Stimulated activated effector memory CD8-positive, alpha-beta T cell treated with anti-CD3 and anti-CD28 coated beads, Interleukin-12 subunit alpha, Interleukin-12 subunit beta, amount 100 ng/mL, for 72 hours (primary cell): ENCODE measurements at regions not wholly inside any gene's neighbourhood (a gene's known extent, or its start where the extent isn't known, plus 50 kb on each side); places are given as distances from the start of the nearest gene placed in this dataset.
"Not testable (repeated sequence)": the region's sequence is repeated elsewhere in the genome, so short reads cannot be mapped to it uniquely, and the experiment has no call there.

Experiments used
- ATAC-seq: fragments of 150-1000 bp; cut with Tn5 transposase; 2 replicates; pipeline ENCODE4 v1.10.0; 2021
- DNase-seq, 2 donors: peaks; one replicate each; pipeline ENCODE4 v3.0.0; 2021 to 2022; ENCODE audit warnings: low spot score in 2 of 2
- H3K27ac Mint-ChIP-seq: one replicate; pipeline ENCODE4 v1.8.0; 2022; ENCODE audit warnings: mild to moderate bottlenecking, mixed read lengths
- H3K36me3 Mint-ChIP-seq: one replicate; pipeline ENCODE4 v1.8.0; 2022; ENCODE audit warnings: mild to moderate bottlenecking, mixed read lengths
- H3K4me1 Mint-ChIP-seq: one replicate; pipeline ENCODE4 v1.8.0; 2022; ENCODE audit warnings: mixed read lengths
- H3K4me3 Mint-ChIP-seq: one replicate; pipeline ENCODE4 v1.8.0; 2022; ENCODE audit warnings: mild to moderate bottlenecking, mixed read lengths
- H3K9me3 Mint-ChIP-seq: one replicate; pipeline ENCODE4 v1.8.0; 2022; ENCODE audit warnings: mixed read lengths

DNA sequence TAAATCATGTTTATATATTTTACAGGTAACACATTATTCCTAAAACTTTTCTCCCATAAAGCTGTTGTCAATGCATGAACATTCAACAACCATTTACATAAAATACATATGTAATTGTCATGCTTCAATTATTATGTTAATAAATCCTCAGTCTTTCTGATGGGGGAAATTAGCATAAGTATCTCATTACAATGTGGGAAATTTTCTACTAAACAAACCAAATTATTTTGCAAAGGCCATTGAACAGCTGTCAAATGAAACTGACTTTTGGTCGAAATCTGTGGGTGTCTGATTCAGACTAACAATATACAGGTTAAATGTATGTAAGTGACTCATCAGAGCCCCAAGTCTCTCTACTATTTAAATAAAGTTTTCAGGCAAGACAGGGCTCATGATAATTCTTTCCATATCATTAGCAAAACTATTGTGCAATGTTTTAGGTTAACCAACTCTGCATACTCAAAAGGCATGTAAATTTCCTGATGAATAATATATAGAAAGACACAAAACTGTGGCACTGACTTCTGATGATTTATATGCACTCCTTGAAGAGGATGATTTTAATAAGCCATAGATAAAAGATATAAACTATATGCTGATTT, 795.3 kb upstream of the AADAT start:
- H3K4me1 Mint-ChIP-seq = no peaks in the 10 kb centered on the region
- H3K9me3 Mint-ChIP-seq = peaks cover 23% of the 10 kb centered on the region
- no peak for DNase-seq
- H3K4me3 Mint-ChIP-seq = no peak overlapping the region
- H3K27ac Mint-ChIP-seq = no peak overlapping the region
- no peak for ATAC-seq
- no peaks in the 10 kb centered on the region for H3K36me3 Mint-ChIP-seq

DNA sequence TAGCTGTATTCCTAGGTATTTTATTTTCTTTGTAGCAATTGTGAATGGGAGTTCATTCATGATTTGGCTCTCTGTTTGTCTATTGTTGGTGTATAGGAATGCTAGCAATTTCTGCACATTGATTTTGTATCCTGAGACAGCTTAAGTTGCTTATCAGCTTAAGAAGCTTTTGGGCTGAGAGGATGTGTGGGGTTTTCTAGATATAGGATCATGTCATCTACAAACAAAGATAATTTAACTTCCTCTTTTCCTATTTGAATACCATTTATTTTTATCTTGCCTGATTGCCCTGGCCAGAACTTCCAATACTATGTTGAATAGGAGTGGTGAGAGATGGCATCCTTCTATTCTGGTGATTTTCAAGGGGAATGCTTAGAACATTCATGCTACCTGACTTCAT, 791.9 kb upstream of the AADAT start:
- not testable (repeated sequence) for H3K36me3 Mint-ChIP-seq, DNase-seq, H3K4me3 Mint-ChIP-seq, H3K27ac Mint-ChIP-seq, H3K4me1 Mint-ChIP-seq, ATAC-seq
- peaks cover 14% of the 10 kb centered on the region for H3K9me3 Mint-ChIP-seq

DNA sequence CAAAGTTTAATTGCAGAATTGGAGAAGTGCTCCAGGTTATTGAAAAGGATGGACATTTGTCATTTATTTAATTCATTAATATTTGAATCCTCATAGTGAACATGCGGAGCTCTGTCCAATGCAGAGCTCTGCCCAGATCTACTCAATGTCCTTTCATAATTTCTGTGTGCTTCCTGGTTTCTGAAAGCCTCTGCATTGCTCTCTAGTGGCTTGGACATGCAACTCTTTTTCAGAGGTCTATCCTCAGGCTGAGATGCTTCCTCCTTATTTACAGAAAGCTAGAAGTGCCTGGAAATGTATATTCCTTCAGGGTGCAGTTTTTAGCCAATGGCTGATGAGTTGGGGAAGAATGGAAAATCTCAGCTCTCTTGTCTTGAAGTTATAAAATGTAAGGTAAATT, 786.1 kb upstream of the AADAT start:
- Mint-ChIP-seq H3K9me3 (peaks cover 11% of the 10 kb centered on the region), H3K27ac (no peak overlapping the region), H3K4me1 (no peaks in the 10 kb centered on the region), H3K36me3 (no peaks in the 10 kb centered on the region), H3K4me3 (no peak overlapping the region)
- ATAC-seq (no peak), DNase-seq (no peak)

DNA sequence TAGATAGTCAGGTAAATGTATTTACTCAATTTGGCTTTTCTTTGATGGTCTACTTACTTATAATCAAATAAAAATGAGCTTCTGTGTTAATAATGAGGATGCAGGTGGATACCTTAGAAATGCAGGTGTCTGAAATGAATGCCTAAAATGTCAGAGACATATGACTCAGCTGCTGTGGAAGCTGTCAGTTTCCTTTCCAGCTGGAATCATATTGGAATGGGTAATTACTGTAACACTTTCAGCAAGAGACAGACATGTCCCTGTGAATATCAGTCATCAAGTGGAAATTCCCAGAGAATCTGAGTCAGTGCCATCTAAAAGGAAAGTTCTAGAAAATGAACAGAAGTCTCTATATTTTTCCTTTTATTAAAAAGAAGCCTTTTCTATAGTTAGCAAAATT, 783.0 kb upstream of the AADAT start:
- H3K9me3 Mint-ChIP-seq = peaks cover 25% of the 10 kb centered on the region
- H3K4me3 Mint-ChIP-seq = no peak overlapping the region
- no peaks in the 10 kb centered on the region for H3K36me3 Mint-ChIP-seq
- DNase-seq (no peak), ATAC-seq (no peak)
- no peaks in the 10 kb centered on the region for H3K4me1 Mint-ChIP-seq
- no peak overlapping the region for H3K27ac Mint-ChIP-seq

DNA sequence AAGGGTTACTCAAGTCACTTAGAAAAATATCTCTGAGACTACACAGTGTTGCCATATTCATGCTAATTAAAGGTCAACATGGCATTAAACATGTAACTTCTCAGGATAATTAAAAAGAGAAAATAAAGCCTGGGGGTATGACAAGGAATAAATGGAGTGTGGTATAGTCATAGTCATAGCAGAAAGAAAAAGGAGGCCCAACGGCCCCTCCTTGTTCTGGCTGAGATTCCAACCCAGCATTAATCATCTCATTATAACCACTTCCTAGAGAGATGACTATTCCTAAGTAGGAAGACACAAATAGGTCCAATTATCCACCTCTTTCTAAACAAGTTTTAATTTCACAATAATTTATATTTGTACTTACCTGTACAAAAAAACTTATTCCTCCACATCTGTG, 778.4 kb upstream of the AADAT start:
- H3K36me3 Mint-ChIP-seq = no peaks in the 10 kb centered on the region
- H3K27ac Mint-ChIP-seq = no peak overlapping the region
- H3K4me3 Mint-ChIP-seq = no peak overlapping the region
- peaks cover 28% of the 10 kb centered on the region for H3K9me3 Mint-ChIP-seq
- DNase-seq (no peak), ATAC-seq (no peak)
- no peaks in the 10 kb centered on the region for H3K4me1 Mint-ChIP-seq

DNA sequence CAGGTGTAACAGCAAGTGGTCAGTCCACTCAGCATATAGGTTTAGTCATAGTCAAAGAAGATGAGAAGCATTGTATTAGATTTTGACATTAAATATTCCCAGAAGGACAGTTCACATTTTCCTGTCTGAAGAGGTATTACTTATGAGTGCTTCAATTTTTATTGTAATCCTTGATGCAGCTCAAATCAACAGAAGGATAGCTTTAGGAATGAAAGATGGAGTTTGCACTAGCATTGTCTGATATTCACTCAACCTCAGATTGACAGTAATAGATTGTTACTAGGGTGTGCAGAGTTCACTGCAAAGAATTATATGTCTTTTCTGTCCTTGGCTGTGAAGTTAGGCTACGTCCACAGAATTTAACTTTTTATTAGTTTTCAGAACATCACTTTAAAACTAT, 764.3 kb upstream of the AADAT start:
- DNase-seq (no peak), ATAC-seq (no peak)
- Mint-ChIP-seq H3K4me1 (no peaks in the 10 kb centered on the region), H3K36me3 (no peaks in the 10 kb centered on the region), H3K27ac (no peak overlapping the region), H3K4me3 (no peak overlapping the region), H3K9me3 (peaks cover 27% of the 10 kb centered on the region)

DNA sequence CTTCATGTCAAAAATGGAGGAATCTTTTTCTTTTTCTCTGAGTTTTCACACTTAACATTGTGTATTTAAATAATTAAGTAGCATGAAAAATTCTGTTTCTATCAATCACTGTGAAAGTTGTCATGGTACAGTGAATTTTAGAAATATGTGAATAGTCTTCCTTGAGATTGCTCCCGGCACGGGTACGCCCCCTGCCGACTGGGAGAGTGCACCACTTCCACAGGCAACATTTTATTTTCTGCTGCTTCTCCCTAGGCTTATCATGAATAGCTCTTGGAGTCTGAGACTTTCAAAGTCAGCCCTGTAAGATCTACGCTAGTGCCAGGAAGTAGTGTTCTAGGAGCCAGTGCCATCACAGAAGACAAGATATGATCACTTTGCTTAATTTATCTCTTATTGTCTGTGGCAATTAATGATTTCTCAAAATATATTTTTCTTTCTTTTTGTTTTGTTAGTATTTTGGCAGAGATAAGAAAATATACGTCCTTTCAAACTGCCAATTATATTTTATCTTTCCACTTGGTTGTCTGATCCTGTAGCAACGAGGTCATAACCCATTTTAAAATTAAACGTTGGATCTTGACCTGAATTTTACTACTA, 763.8 kb upstream of the AADAT start:
- H3K9me3 Mint-ChIP-seq = peaks cover 26% of the 10 kb centered on the region
- H3K4me3 Mint-ChIP-seq = no peak overlapping the region
- no peak for ATAC-seq

DNA sequence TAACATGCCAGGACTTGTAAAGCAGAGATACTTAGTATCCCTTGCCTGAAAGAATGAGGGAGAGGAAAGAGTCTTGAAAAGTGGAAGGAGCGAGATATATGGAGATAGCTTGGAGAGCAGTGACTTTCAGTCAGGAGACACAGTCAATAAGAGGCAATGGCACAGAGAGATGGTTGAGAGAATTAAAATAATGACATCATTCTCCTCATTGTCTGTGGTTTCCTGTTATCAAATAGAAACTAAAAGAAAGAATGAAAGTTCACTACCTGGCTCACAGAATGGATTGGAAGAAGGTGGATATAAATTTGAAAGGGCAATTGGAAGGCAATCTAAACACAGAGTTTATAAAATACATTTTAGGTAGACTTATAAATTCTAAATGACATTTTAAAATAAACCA, 760.2 kb upstream of the AADAT start:
- Mint-ChIP-seq H3K4me1 (no peaks in the 10 kb centered on the region), H3K9me3 (peaks cover 27% of the 10 kb centered on the region), H3K27ac (no peak overlapping the region), H3K4me3 (no peak overlapping the region), H3K36me3 (no peaks in the 10 kb centered on the region)
- DNase-seq (no peak), ATAC-seq (no peak)

More for the DNA sequence above, 763.8 kb upstream of the AADAT start:
- DNase-seq = no peak
- no peaks in the 10 kb centered on the region for H3K36me3 Mint-ChIP-seq
- no peak overlapping the region for H3K27ac Mint-ChIP-seq
- no peaks in the 10 kb centered on the region for H3K4me1 Mint-ChIP-seq

DNA sequence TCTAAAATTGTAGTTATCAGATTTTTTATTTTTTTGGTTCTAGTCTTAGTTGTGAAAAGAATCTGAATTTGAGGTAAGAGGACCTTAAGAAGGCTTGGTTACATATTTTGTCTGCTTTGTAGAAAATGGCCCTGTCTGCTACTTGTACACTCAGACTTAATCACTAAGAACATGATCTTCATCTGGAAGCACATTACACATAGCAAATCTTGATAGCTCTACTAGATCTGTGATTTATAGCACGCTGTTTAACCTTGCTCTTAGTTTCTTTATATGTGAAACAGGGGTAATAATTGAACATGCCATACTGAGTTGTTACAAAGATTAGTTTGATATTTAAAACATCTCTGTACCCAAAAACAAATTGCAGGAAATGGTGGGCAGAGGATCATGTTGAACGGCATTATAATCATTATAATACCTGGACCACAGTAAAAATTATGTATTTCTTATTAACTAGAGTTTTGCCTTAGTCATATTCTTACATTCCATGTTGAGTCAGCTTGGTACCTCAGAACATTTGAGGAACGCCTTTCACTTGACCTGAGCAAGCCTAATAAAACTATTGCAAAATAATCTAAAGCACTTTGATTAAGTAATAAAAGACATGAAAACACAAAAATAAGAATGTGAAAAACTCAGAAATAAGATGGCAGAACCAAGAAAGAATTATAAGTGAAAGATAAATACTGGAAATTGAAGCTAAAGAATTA, 738.0 kb upstream of the AADAT start:
- H3K9me3 Mint-ChIP-seq = peaks cover 19% of the 10 kb centered on the region

DNA sequence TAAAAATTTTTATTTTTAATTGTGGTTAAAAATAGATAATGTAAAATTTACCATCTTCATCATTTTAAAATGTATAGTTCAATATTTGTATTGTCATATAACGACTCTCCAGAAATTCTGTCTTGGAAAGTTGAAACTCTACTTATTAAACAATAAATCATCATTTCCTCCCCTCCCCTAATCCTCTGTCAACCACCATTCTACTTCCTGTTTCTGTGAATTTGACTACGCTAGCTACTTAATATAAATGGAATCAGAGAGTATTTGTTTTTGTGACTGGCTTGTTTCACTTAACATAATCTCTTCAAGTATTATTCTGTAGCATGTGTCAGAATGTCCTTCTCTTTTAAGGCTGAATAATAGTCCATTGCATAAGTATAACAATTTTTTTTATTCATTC, 729.0 kb upstream of the AADAT start:
- H3K9me3 Mint-ChIP-seq = peaks cover 24% of the 10 kb centered on the region
- no peaks in the 10 kb centered on the region for H3K4me1 Mint-ChIP-seq
- H3K27ac Mint-ChIP-seq = no peak overlapping the region
- no peak overlapping the region for H3K4me3 Mint-ChIP-seq
- ATAC-seq (no peak), DNase-seq (no peak)
- no peaks in the 10 kb centered on the region for H3K36me3 Mint-ChIP-seq

More for the DNA sequence above, 738.0 kb upstream of the AADAT start:
- no peak for DNase-seq
- Mint-ChIP-seq H3K4me1 (no peaks in the 10 kb centered on the region), H3K27ac (no peak overlapping the region), H3K4me3 (no peak overlapping the region), H3K36me3 (no peaks in the 10 kb centered on the region)
- ATAC-seq = no peak

DNA sequence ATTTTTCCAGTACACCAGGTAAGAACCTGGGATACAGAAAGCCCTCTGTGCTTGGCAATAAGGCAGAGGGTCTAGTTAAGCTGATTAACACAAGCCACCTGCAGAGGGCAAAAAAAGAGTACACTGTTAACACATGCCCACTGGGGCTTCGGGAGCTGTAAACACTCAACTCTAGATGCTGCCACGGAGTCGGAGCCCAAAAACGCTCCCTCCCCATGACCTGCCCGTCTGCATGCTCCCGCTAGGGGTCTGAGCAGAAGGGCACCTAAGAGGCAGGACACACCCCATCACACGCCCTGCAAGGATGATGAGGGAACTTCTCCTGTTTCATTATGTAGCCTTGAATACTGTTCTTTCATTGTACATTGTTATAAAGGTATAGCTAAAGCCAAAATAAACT, 715.6 kb upstream of the AADAT start:
- H3K4me3 Mint-ChIP-seq = no peak overlapping the region
- no peaks in the 10 kb centered on the region for H3K4me1 Mint-ChIP-seq
- no peaks in the 10 kb centered on the region for H3K36me3 Mint-ChIP-seq
- peaks cover 20% of the 10 kb centered on the region for H3K9me3 Mint-ChIP-seq
- DNase-seq (no peak), ATAC-seq (no peak)
- no peak overlapping the region for H3K27ac Mint-ChIP-seq

DNA sequence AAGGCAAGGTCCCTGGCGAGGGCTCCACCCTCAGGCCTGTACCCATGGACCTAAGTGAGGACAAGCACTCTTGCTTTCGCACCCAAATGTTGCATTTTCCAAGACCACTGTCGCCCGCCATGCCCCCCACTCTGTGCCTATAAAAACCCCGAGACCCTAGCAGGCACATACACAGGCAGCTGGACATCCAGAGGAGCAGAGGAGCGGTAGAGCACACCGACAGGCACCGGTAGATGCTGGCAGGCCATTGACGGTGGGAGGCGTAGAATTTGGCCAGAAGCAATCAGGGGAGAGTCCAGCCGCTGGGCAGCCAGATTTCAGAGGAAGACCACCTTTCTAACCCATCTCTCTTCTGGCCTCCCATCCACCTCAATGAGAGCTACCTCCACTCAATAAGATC, 715.2 kb upstream of the AADAT start:
- no peak for DNase-seq
- no peak overlapping the region for H3K27ac Mint-ChIP-seq

DNA sequence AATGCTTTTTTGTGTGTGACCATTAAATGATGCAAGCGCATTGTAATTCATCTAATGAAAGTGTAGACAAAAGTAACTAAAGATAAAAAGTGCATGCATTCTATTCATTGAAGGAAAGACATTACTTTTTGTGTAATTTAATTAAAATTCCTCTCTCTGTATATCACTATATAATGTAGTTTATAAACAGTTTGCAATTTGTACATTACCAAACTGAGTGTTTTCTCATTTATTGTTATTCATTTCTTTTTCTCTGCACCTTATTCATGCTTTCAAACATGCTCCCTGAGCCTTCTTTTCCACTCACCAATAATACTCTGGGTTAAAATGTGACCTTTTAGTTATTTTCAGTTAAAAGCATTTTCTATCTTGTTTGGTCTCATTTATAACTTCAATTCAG, 713.7 kb upstream of the AADAT start:
- DNase-seq = no peak

More for the DNA sequence above, 715.2 kb upstream of the AADAT start:
- H3K4me3 Mint-ChIP-seq = no peak overlapping the region
- peaks cover 20% of the 10 kb centered on the region for H3K9me3 Mint-ChIP-seq
- no peaks in the 10 kb centered on the region for H3K4me1 Mint-ChIP-seq
- no peaks in the 10 kb centered on the region for H3K36me3 Mint-ChIP-seq
- ATAC-seq = no peak

DNA sequence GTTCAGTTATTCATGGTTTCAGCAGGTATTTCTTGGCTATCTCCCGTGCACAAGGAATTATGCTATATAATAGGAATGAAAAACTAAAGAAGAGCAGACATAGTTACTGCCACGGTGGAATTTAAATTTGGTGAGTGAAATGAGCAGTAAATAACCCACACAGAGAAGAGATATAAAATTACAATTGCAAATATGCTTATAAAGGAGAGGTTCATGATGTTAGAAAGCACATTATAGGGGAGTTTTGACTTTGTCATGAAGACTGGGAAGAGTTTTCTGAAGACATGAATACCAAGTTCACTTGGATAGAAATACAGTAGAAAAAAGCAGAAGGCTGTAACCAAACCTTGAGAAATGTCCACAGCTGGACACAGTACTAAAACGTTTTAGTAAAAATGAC, 712.0 kb upstream of the AADAT start:
- H3K4me1 Mint-ChIP-seq = no peaks in the 10 kb centered on the region
- ATAC-seq (no peak), DNase-seq (no peak)
- H3K27ac Mint-ChIP-seq = no peak overlapping the region
- peaks cover 13% of the 10 kb centered on the region for H3K9me3 Mint-ChIP-seq
- no peak overlapping the region for H3K4me3 Mint-ChIP-seq
- no peaks in the 10 kb centered on the region for H3K36me3 Mint-ChIP-seq

More for the DNA sequence above, 713.7 kb upstream of the AADAT start:
- no peak overlapping the region for H3K27ac Mint-ChIP-seq
- no peaks in the 10 kb centered on the region for H3K36me3 Mint-ChIP-seq
- H3K4me1 Mint-ChIP-seq = no peaks in the 10 kb centered on the region
- H3K4me3 Mint-ChIP-seq = no peak overlapping the region
- H3K9me3 Mint-ChIP-seq = peaks cover 16% of the 10 kb centered on the region
- ATAC-seq = no peak

DNA sequence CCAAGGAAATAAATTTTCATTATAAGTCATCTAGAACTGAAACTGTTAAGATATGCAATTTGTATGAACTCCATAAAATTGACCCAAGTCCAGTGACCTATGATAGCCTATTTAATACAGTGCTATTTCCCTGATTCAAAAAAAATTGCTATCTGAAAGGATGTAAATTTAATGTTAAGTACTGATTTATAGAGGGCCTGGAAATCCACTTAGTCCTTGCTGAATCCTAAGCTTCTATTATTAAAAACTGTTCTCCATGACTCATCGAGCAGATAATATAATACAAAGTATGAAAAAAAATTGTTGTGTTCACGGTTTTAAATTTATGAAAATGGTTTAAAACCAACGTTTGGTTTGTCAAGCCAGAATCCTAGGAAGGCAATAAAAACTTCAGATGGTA, 704.8 kb upstream of the AADAT start:
- no peaks in the 10 kb centered on the region for H3K4me1 Mint-ChIP-seq
- peaks cover 2% of the 10 kb centered on the region for H3K9me3 Mint-ChIP-seq
- no peak overlapping the region for H3K4me3 Mint-ChIP-seq
- DNase-seq (no peak), ATAC-seq (no peak)
- H3K27ac Mint-ChIP-seq = no peak overlapping the region
- no peaks in the 10 kb centered on the region for H3K36me3 Mint-ChIP-seq

DNA sequence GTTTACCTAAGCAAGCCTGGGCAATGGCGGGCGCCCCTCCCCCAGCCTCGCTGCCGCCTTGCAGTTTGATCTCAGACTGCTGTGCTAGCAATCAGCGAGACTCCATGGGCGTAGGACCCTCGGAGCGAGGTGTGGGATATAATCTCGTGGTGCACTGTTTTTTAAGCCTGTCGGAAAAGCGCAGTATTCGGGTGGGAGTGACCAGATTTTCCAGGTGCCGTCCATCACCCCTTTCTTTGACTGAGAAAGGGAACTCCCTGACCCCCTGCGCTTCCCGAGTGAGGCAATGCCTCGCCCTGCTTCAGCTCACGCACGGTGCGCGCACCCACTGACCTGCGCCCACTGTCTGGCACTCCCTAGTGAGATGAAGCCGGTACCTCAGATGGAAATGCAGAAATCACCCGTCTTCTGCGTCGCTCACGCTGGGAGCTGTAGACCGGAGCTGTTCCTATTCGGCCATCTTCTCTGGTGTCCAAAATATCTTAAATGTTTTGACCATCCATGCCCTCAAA, 698.8 kb upstream of the AADAT start:
- DNase-seq, H3K27ac Mint-ChIP-seq, H3K4me1 Mint-ChIP-seq, ATAC-seq, H3K36me3 Mint-ChIP-seq, H3K9me3 Mint-ChIP-seq, H3K4me3 Mint-ChIP-seq: not testable (repeated sequence)
